OCI-LY7 (cell line): ENCODE measurements at regions not wholly inside any gene's neighbourhood (a gene's known extent, or its start where the extent isn't known, plus 50 kb on each side); places are given as distances from the start of the nearest gene placed in this dataset.
"Not testable (repeated sequence)": the region's sequence is repeated elsewhere in the genome, so short reads cannot be mapped to it uniquely, and the experiment has no call there.

Experiments
- BruUV-seq: library from RNA; stranded (reverse); fragments of 400-500 nt; replicated peaks from 2 replicates; lab custom pipeline; 2021; lab: Mats Ljungman, UMichigan
- CTCF ChIA-PET: fragments of 300-600 bp; sonication (Branson Sonifier 250); formaldehyde crosslinking; loops from one replicate; lab custom pipeline; 2022; ENCODE audit warnings: antibody characterized with exemption; ENCODE audit not compliant: unreplicated experiment; lab: Charles Lee
- POLR2A ChIA-PET: fragments of 300-600 bp; sonication (Branson Sonifier 250); formaldehyde crosslinking; loops from one replicate; lab custom pipeline; 2022; ENCODE audit warnings: antibody characterized with exemption; lab: Charles Lee
- DNase-seq: peaks from one replicate; pipeline ENCODE4 v3.0.0-alpha.2; 2015; ENCODE audit warnings: low spot score
- H2AFZ ChIP-seq: fragments of 200-600 bp; sonication (generic), shearing (Covaris generic); 2 replicates; pipeline ENCODE4 v1.6.1; 2014; ENCODE audit warnings: mild to moderate bottlenecking, antibody characterized with exemption, low read length, moderate library complexity
- H3K27ac ChIP-seq: fragments of 200-600 bp; sonication (generic); 2 replicates; pipeline ENCODE4 v1.5.1; 2014; ENCODE audit warnings: mixed run types, low read depth, mild to moderate bottlenecking, moderate library complexity, low read length, inconsistent platforms; ENCODE audit not compliant: poor library complexity, severe bottlenecking
- H3K36me3 ChIP-seq: fragments of 200-600 bp; sonication (generic); 2 replicates; pipeline ENCODE4 v1.6.1; 2014; ENCODE audit warnings: mild to moderate bottlenecking, antibody characterized with exemption, low read length, moderate library complexity, mixed read lengths; ENCODE audit not compliant: insufficient read depth
- H3K4me1 ChIP-seq: fragments of 200-600 bp; sonication (generic); 2 replicates; pipeline ENCODE4 v1.5.1; 2014; ENCODE audit warnings: mild to moderate bottlenecking, low read length; ENCODE audit not compliant: insufficient read depth, poor library complexity, severe bottlenecking
- H3K4me2 ChIP-seq: fragments of 200-600 bp; sonication (generic); 2 replicates; pipeline ENCODE4 v1.6.1; 2014; ENCODE audit warnings: mild to moderate bottlenecking, low read length
- H3K4me3 ChIP-seq: fragments of 200-600 bp; sonication (generic); 2 replicates; pipeline ENCODE4 v1.5.1; 2014; ENCODE audit warnings: mild to moderate bottlenecking, low read depth, low read length; ENCODE audit not compliant: poor library complexity, severe bottlenecking
- H3K79me2 ChIP-seq: fragments of 200-600 bp; sonication (generic); 2 replicates; pipeline ENCODE4 v1.6.1; 2016; ENCODE audit warnings: low read depth, mild to moderate bottlenecking, low read length, moderate library complexity, mixed read lengths; ENCODE audit not compliant: insufficient read depth
- H3K9me2 ChIP-seq: fragments of 200-600 bp; sonication (generic); 2 replicates; pipeline ENCODE4 v1.6.1; 2016; ENCODE audit warnings: mild to moderate bottlenecking, low read length, mixed read lengths; ENCODE audit not compliant: insufficient read depth
- H3K9me3 ChIP-seq: fragments of 200-600 bp; sonication (generic); 2 replicates; pipeline ENCODE4 v1.6.1; 2014; ENCODE audit warnings: mild to moderate bottlenecking, mixed run types, low read length, mixed read lengths
- H4K20me1 ChIP-seq: fragments of 200-600 bp; sonication (generic); 2 replicates; pipeline ENCODE4 v1.6.1; 2014; ENCODE audit warnings: mild to moderate bottlenecking, antibody characterized with exemption, low read length, moderate library complexity, mixed read lengths; ENCODE audit not compliant: insufficient read depth
- CTCF ChIP-seq: fragments of 200-600 bp; sonication (generic); conservative IDR thresholded peaks from 2 replicates; pipeline ENCODE4 v1.5.1; 2014; ENCODE audit warnings: mild to moderate bottlenecking, antibody characterized with exemption, low read length, moderate library complexity, mixed read lengths
- EZH2phosphoT487 ChIP-seq: fragments of 200-600 bp; sonication (generic); IDR thresholded peaks from 2 replicates; pipeline ENCODE4 v1.6.1; 2018; ENCODE audit warnings: low read depth, borderline replicate concordance, mild to moderate bottlenecking, mixed run types, antibody characterized with exemption, low read length, moderate library complexity, mixed read lengths
- intact Hi-C: fragments of 100-400 bp; cut with micrococcal nuclease; formaldehyde crosslinking; loops from one replicate; pipeline ENCODE4 v1.10.0; 2022; ENCODE audit not compliant: unreplicated experiment

DNA sequence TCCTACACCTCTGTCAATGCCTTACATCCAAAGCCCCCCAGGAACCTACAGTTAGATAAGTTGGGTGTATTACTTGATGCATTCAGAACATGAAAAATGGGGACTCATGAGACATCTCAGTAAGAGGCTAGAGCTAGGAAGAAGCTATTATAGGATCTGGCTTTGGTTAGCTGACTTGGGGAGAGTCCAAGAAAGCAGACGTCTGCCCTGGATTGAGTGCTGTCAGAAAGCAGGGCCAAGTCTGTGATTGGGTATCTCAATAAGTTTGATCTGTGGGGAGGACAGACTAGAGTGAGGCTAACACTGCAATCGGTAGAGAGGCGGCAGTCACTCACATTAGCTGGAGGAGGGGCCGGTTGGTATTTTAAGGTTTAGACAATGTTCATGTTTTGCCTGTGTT lies 79.4 kb upstream of the LRFN2 start:
- no peak for DNase-seq
- Histone ChIP-seq H3K4me3 (no peak overlapping the region), H4K20me1 (no peaks in the 10 kb centered on the region), H3K36me3 (no peaks in the 10 kb centered on the region), H3K9me2 (no peaks in the 10 kb centered on the region), H3K79me2 (no peaks in the 10 kb centered on the region), H3K4me2 (no peak overlapping the region), H2AFZ (no peak overlapping the region), H3K4me1 (no peaks in the 10 kb centered on the region), H3K27ac (no peak overlapping the region), H3K9me3 (0 out of 2 replicates have a peak, but pooled peaks cover 9% of the 10 kb centered on the region)
- no TSS peak for BruUV-seq
- intact Hi-C loops = no loop called here
- TF ChIP-seq CTCF (no peak), EZH2phosphoT487 (no peak)
- ChIA-PET POLR2A (no interaction called here), CTCF (no interaction called here)

- BruUV-seq = no TSS peak
- no peak for DNase-seq
- Histone ChIP-seq H3K4me3 (no peak overlapping the region), H2AFZ (no peak overlapping the region), H3K79me2 (no peaks in the 10 kb centered on the region), H3K9me3 (0 out of 2 replicates have a peak, but pooled peaks cover 9% of the 10 kb centered on the region), H3K36me3 (no peaks in the 10 kb centered on the region), H4K20me1 (no peaks in the 10 kb centered on the region), H3K9me2 (no peaks in the 10 kb centered on the region), H3K4me1 (no peaks in the 10 kb centered on the region), H3K4me2 (no peak overlapping the region), H3K27ac (no peak overlapping the region)
- ChIA-PET CTCF (no interaction called here), POLR2A (no interaction called here)
- TF ChIP-seq EZH2phosphoT487 (no peak), CTCF (no peak)
- intact Hi-C loops = no loop called here
These were observed 74.6 kb upstream of the LRFN2 start for GRCh38 chr6:40661726-40662125.

GRCh38 chr6:40656772-40657171 lies 69.6 kb upstream of the LRFN2 start:
- H3K4me1 ChIP-seq, H3K27ac ChIP-seq, DNase-seq, CTCF ChIA-PET, H3K9me2 ChIP-seq, H3K79me2 ChIP-seq, BruUV-seq, H2AFZ ChIP-seq, H3K4me3 ChIP-seq, H3K36me3 ChIP-seq, H3K9me3 ChIP-seq, H4K20me1 ChIP-seq, H3K4me2 ChIP-seq, intact Hi-C loops: not testable (repeated sequence)
- POLR2A ChIA-PET = interaction anchor here (0.5 to 0.6 kb wide), 2 partner anchors 169 to 217 kb away, joined by 3 to 4 read pairs; no protein-coding TSS in a partner anchor
